Body of pancreas (tissue), 4 donors: ENCODE measurements at regions not wholly inside any gene's neighbourhood (a gene's known extent, or its start where the extent isn't known, plus 50 kb on each side); places are given as distances from the start of the nearest gene placed in this dataset.

Experiments
- POLR2A ChIP-seq, 3 donors: fragments of 450-650 bp; IDR thresholded peaks; one replicate each; pipeline ENCODE4 v1.6.1; 2016; ENCODE audit warnings: antibody characterized with exemption in 3 of 3, mild to moderate bottlenecking in 2 of 3
- TF ChIP-seq, protein P1 (sequence below), 7 experiments: fragments of 450-650 bp in 4 of 7; fragments of 200-600 bp in 3 of 7; sonication (generic) in 3 of 7; IDR thresholded peaks; one replicate each; pipeline ENCODE4 v1.5.1; 2016 to 2019; ENCODE audit warnings: antibody characterized with exemption in 7 of 7

GRCh38 chr3:69460034-69460433, 74.1 kb upstream of the FRMD4B start:
- TF ChIP-seq, protein P1, sequence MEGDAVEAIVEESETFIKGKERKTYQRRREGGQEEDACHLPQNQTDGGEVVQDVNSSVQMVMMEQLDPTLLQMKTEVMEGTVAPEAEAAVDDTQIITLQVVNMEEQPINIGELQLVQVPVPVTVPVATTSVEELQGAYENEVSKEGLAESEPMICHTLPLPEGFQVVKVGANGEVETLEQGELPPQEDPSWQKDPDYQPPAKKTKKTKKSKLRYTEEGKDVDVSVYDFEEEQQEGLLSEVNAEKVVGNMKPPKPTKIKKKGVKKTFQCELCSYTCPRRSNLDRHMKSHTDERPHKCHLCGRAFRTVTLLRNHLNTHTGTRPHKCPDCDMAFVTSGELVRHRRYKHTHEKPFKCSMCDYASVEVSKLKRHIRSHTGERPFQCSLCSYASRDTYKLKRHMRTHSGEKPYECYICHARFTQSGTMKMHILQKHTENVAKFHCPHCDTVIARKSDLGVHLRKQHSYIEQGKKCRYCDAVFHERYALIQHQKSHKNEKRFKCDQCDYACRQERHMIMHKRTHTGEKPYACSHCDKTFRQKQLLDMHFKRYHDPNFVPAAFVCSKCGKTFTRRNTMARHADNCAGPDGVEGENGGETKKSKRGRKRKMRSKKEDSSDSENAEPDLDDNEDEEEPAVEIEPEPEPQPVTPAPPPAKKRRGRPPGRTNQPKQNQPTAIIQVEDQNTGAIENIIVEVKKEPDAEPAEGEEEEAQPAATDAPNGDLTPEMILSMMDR (IDR thresholded peaks at IDR 0.05) = no peak
- no peak for TF ChIP-seq POLR2A (IDR thresholded peaks at IDR 0.05)
